ENCODE measurements at regions not wholly inside any gene's neighbourhood (a gene's known extent, or its start where the extent isn't known, plus 50 kb on each side); places are given as distances from the start of the nearest gene placed in this dataset.

- Histone ChIP-seq H3K36me3 (no peaks in the 10 kb centered on the region), H3K27me3 (replicated peaks in 1 of 7) (no peaks in the 10 kb centered on the region), H3K4me3 (no peak overlapping the region), H3K27ac (no peak overlapping the region), H3K9me3 (no peaks in the 10 kb centered on the region), H3K4me1 (no peaks in the 10 kb centered on the region)
- WGBS, 5 donors = 64 to 83% (median 77%) methylated on average over 4 of the region's 4 CpGs
- DNase-seq = no peak
- TF ChIP-seq, protein P1, sequence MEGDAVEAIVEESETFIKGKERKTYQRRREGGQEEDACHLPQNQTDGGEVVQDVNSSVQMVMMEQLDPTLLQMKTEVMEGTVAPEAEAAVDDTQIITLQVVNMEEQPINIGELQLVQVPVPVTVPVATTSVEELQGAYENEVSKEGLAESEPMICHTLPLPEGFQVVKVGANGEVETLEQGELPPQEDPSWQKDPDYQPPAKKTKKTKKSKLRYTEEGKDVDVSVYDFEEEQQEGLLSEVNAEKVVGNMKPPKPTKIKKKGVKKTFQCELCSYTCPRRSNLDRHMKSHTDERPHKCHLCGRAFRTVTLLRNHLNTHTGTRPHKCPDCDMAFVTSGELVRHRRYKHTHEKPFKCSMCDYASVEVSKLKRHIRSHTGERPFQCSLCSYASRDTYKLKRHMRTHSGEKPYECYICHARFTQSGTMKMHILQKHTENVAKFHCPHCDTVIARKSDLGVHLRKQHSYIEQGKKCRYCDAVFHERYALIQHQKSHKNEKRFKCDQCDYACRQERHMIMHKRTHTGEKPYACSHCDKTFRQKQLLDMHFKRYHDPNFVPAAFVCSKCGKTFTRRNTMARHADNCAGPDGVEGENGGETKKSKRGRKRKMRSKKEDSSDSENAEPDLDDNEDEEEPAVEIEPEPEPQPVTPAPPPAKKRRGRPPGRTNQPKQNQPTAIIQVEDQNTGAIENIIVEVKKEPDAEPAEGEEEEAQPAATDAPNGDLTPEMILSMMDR (IDR thresholded peaks at IDR 0.05 in 8 of 11, conservative IDR thresholded peaks at IDR 0.05 in 3 of 11) = no peak
- TF ChIP-seq POLR2A (IDR thresholded peaks at IDR 0.05) = no peak
- no peak for TF ChIP-seq POLR2AphosphoS5 (IDR thresholded peaks at IDR 0.05)
- intact Hi-C loops (cut with DNase I; ENCODE audit: low total_unique reads) = no loop called here
These were observed 130.0 kb upstream of the MAP9 start for GRCh38 chr4:155506745-155507144.

- DNase-seq = no peak
- no peaks in the 10 kb centered on the region for H3K9me3 ChIP-seq
- no peak overlapping the region for H3K4me3 ChIP-seq
- H3K36me3 ChIP-seq = no peaks in the 10 kb centered on the region
- TF ChIP-seq POLR2A (IDR thresholded peaks at IDR 0.05) = no peak
- no peak for TF ChIP-seq POLR2AphosphoS5 (IDR thresholded peaks at IDR 0.05)
- TF ChIP-seq, protein P1 (IDR thresholded peaks at IDR 0.05 in 8 of 11, conservative IDR thresholded peaks at IDR 0.05 in 3 of 11) = no peak
- no peaks in the 10 kb centered on the region for H3K4me1 ChIP-seq
- WGBS, 5 donors = 49 to 62% (median 56%) methylated on average over 3 of the region's 3 CpGs
- no peaks in the 10 kb centered on the region for H3K27me3 ChIP-seq (replicated peaks in 1 of 7)
- H3K27ac ChIP-seq = no peak overlapping the region
- intact Hi-C loops (cut with DNase I; ENCODE audit: low total_unique reads) = no loop called here
These were observed 128.6 kb upstream of the MAP9 start for GRCh38 chr4:155505321-155505720.

DNA sequence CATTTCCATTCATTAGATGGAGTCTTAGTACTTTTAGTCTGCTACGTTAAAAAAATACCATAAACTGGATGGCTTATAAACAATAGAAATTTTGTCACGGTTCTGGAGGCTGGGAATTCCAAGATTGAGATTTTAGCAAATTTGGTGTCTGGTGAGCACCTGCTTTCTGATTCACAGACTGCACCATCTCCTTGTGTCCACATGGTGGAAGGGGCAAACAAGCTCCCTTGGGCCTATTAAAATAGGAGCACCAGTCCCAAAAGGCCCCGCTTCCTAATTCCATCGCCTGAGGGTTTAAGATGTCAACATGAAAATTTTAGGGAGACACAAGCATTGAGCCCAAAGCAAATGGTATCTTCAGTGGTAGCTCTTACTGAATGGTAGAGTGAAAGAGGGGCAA is 120.5 kb upstream of the MAP9 start:
- H3K9me3 ChIP-seq = no peaks in the 10 kb centered on the region
- WGBS, 5 donors = 79 to 91% (median 88%) methylated on average over 4 of the region's 4 CpGs
- intact Hi-C loops (cut with DNase I; ENCODE audit: low total_unique reads) = no loop called here
- no peak overlapping the region for H3K4me3 ChIP-seq
- H3K27ac ChIP-seq = no peak overlapping the region
- no peaks in the 10 kb centered on the region for H3K4me1 ChIP-seq
- H3K27me3 ChIP-seq (replicated peaks in 1 of 7) = no peaks in the 10 kb centered on the region
- no peaks in the 10 kb centered on the region for H3K36me3 ChIP-seq
- no peak for DNase-seq
- TF ChIP-seq, protein P1 (IDR thresholded peaks at IDR 0.05 in 8 of 11, conservative IDR thresholded peaks at IDR 0.05 in 3 of 11) = no peak
- TF ChIP-seq POLR2A (IDR thresholded peaks at IDR 0.05) (no peak), POLR2AphosphoS5 (IDR thresholded peaks at IDR 0.05) (no peak)

GRCh38 chr4:155496294-155496626 is 119.5 kb upstream of the MAP9 start:
- H3K4me1 ChIP-seq = no peaks in the 10 kb centered on the region
- intact Hi-C loops (cut with DNase I; ENCODE audit: low total_unique reads) = no loop called here
- H3K4me3 ChIP-seq = no peak overlapping the region
- no peak for DNase-seq
- no peak for TF ChIP-seq POLR2A (IDR thresholded peaks at IDR 0.05)
- no peak for TF ChIP-seq POLR2AphosphoS5 (IDR thresholded peaks at IDR 0.05)
- TF ChIP-seq, protein P1 (IDR thresholded peaks at IDR 0.05 in 8 of 11, conservative IDR thresholded peaks at IDR 0.05 in 3 of 11) = no peak
- WGBS, 5 donors = 69 to 78% (median 76%) methylated on average over 3 of the region's 3 CpGs
- no peaks in the 10 kb centered on the region for H3K36me3 ChIP-seq
- H3K9me3 ChIP-seq = no peaks in the 10 kb centered on the region
- H3K27me3 ChIP-seq (replicated peaks in 1 of 7) = no peaks in the 10 kb centered on the region
- H3K27ac ChIP-seq = no peak overlapping the region

All from spleen (tissue), 11 donors.